ENCODE measurements at regions not wholly inside any gene's neighbourhood (a gene's known extent, or its start where the extent isn't known, plus 50 kb on each side); places are given as distances from the start of the nearest gene placed in this dataset.

- Histone ChIP-seq H3K36me3 (ENCODE audit: control insufficient read depth in 1 of 2, insufficient read depth in 2 of 2, low read length in 2 of 2) (no peaks in the 10 kb centered on the region), H3K27ac (ENCODE audit: low read length) (no peak overlapping the region), H3K9me3 (ENCODE audit: control insufficient read depth in 1 of 2, low read length in 2 of 2) (no peaks in the 10 kb centered on the region), H3K4me3 (ENCODE audit: low read depth in 1 of 2, low read length in 2 of 2) (no peak overlapping the region), H3K27me3 (ENCODE audit: low read depth, low read length) (peaks cover 5% of the 10 kb centered on the region), H3K4me1 (ENCODE audit: control insufficient read depth in 1 of 2, insufficient read depth in 2 of 2, low read length in 2 of 2) (peaks cover 0 to 5% of the 10 kb centered on the region in 2 donors)
Measured at GRCh38 chr14:100668352-100668751, 58.3 kb upstream of the DLK1 start.

- peaks cover 0 to 5% of the 10 kb centered on the region in 2 donors for H3K4me1 ChIP-seq (ENCODE audit: control insufficient read depth in 1 of 2, insufficient read depth in 2 of 2, low read length in 2 of 2)
- no peak overlapping the region for H3K27ac ChIP-seq (ENCODE audit: low read length)
- peaks cover 5% of the 10 kb centered on the region for H3K27me3 ChIP-seq (ENCODE audit: low read depth, low read length)
- H3K4me3 ChIP-seq (ENCODE audit: low read depth in 1 of 2, low read length in 2 of 2) = no peak overlapping the region
- H3K9me3 ChIP-seq (ENCODE audit: control insufficient read depth in 1 of 2, low read length in 2 of 2) = no peaks in the 10 kb centered on the region
- H3K36me3 ChIP-seq (ENCODE audit: control insufficient read depth in 1 of 2, insufficient read depth in 2 of 2, low read length in 2 of 2) = no peaks in the 10 kb centered on the region
Measured at GRCh38 chr14:100669011-100669412, 57.7 kb upstream of the DLK1 start.

- H3K4me1 ChIP-seq (ENCODE audit: control insufficient read depth in 1 of 2, insufficient read depth in 2 of 2, low read length in 2 of 2) = peaks cover 0 to 5% of the 10 kb centered on the region in 2 donors
- H3K27me3 ChIP-seq (ENCODE audit: low read depth, low read length) = peaks cover 5% of the 10 kb centered on the region
- H3K4me3 ChIP-seq (ENCODE audit: low read depth in 1 of 2, low read length in 2 of 2) = no peak overlapping the region
- no peaks in the 10 kb centered on the region for H3K9me3 ChIP-seq (ENCODE audit: control insufficient read depth in 1 of 2, low read length in 2 of 2)
- H3K27ac ChIP-seq (ENCODE audit: low read length) = no peak overlapping the region
- H3K36me3 ChIP-seq (ENCODE audit: control insufficient read depth in 1 of 2, insufficient read depth in 2 of 2, low read length in 2 of 2) = no peaks in the 10 kb centered on the region
Measured at GRCh38 chr14:100669468-100669867, 57.2 kb upstream of the DLK1 start.

GRCh38 chr14:100670017-100670752, 56.5 kb upstream of the DLK1 start:
- H3K36me3 ChIP-seq (ENCODE audit: control insufficient read depth in 1 of 2, insufficient read depth in 2 of 2, low read length in 2 of 2) = no peaks in the 10 kb centered on the region
- H3K9me3 ChIP-seq (ENCODE audit: control insufficient read depth in 1 of 2, low read length in 2 of 2) = no peaks in the 10 kb centered on the region
- H3K4me1 ChIP-seq (ENCODE audit: control insufficient read depth in 1 of 2, insufficient read depth in 2 of 2, low read length in 2 of 2) = peaks cover 0 to 5% of the 10 kb centered on the region in 2 donors
- H3K27ac ChIP-seq (ENCODE audit: low read length) = no peak overlapping the region
- peak overlapping the region in 1 of 2 donors; percentile 7 for H3K4me3 ChIP-seq (ENCODE audit: low read depth in 1 of 2, low read length in 2 of 2)
- H3K27me3 ChIP-seq (ENCODE audit: low read depth, low read length) = peaks cover 5% of the 10 kb centered on the region

GRCh38 chr14:100670753-100671049, 56.0 kb upstream of the DLK1 start:
- Histone ChIP-seq H3K4me3 (ENCODE audit: low read depth in 1 of 2, low read length in 2 of 2) (peak overlapping the region in 1 of 2 donors; percentile 7), H3K9me3 (ENCODE audit: control insufficient read depth in 1 of 2, low read length in 2 of 2) (no peaks in the 10 kb centered on the region), H3K36me3 (ENCODE audit: control insufficient read depth in 1 of 2, insufficient read depth in 2 of 2, low read length in 2 of 2) (no peaks in the 10 kb centered on the region), H3K27me3 (ENCODE audit: low read depth, low read length) (peaks cover 5% of the 10 kb centered on the region), H3K27ac (ENCODE audit: low read length) (no peak overlapping the region), H3K4me1 (ENCODE audit: control insufficient read depth in 1 of 2, insufficient read depth in 2 of 2, low read length in 2 of 2) (peaks cover 0 to 5% of the 10 kb centered on the region in 2 donors)

GRCh38 chr14:100671386-100671901, 55.2 kb upstream of the DLK1 start:
- Histone ChIP-seq H3K27ac (ENCODE audit: low read length) (no peak overlapping the region), H3K36me3 (ENCODE audit: control insufficient read depth in 1 of 2, insufficient read depth in 2 of 2, low read length in 2 of 2) (no peaks in the 10 kb centered on the region), H3K27me3 (ENCODE audit: low read depth, low read length) (peaks cover 5% of the 10 kb centered on the region), H3K4me1 (ENCODE audit: control insufficient read depth in 1 of 2, insufficient read depth in 2 of 2, low read length in 2 of 2) (peaks cover 4 to 9% of the 10 kb centered on the region in 2 donors), H3K4me3 (ENCODE audit: low read depth in 1 of 2, low read length in 2 of 2) (no peak overlapping the region), H3K9me3 (ENCODE audit: control insufficient read depth in 1 of 2, low read length in 2 of 2) (no peaks in the 10 kb centered on the region)

- no peak overlapping the region for H3K27ac ChIP-seq (ENCODE audit: low read length)
- H3K9me3 ChIP-seq (ENCODE audit: control insufficient read depth in 1 of 2, low read length in 2 of 2) = no peaks in the 10 kb centered on the region
- H3K27me3 ChIP-seq (ENCODE audit: low read depth, low read length) = peaks cover 5% of the 10 kb centered on the region
- H3K4me3 ChIP-seq (ENCODE audit: low read depth in 1 of 2, low read length in 2 of 2) = no peak overlapping the region
- no peaks in the 10 kb centered on the region for H3K36me3 ChIP-seq (ENCODE audit: control insufficient read depth in 1 of 2, insufficient read depth in 2 of 2, low read length in 2 of 2)
- peaks cover 8 to 12% of the 10 kb centered on the region in 2 donors for H3K4me1 ChIP-seq (ENCODE audit: control insufficient read depth in 1 of 2, insufficient read depth in 2 of 2, low read length in 2 of 2)
Measured at GRCh38 chr14:100671906-100672305, 54.8 kb upstream of the DLK1 start.

GRCh38 chr14:100673085-100673806, 53.4 kb upstream of the DLK1 start:
- no peaks in the 10 kb centered on the region for H3K9me3 ChIP-seq (ENCODE audit: control insufficient read depth in 1 of 2, low read length in 2 of 2)
- H3K36me3 ChIP-seq (ENCODE audit: control insufficient read depth in 1 of 2, insufficient read depth in 2 of 2, low read length in 2 of 2) = no peaks in the 10 kb centered on the region
- H3K27ac ChIP-seq (ENCODE audit: low read length) = no peak overlapping the region
- peaks cover 5% of the 10 kb centered on the region for H3K27me3 ChIP-seq (ENCODE audit: low read depth, low read length)
- H3K4me1 ChIP-seq (ENCODE audit: control insufficient read depth in 1 of 2, insufficient read depth in 2 of 2, low read length in 2 of 2) = peaks cover 19 to 21% of the 10 kb centered on the region in 2 donors
- no peak overlapping the region for H3K4me3 ChIP-seq (ENCODE audit: low read depth in 1 of 2, low read length in 2 of 2)

GRCh38 chr14:100673807-100674154, 52.9 kb upstream of the DLK1 start:
- Histone ChIP-seq H3K9me3 (ENCODE audit: control insufficient read depth in 1 of 2, low read length in 2 of 2) (no peaks in the 10 kb centered on the region), H3K27me3 (ENCODE audit: low read depth, low read length) (peaks cover 5% of the 10 kb centered on the region), H3K36me3 (ENCODE audit: control insufficient read depth in 1 of 2, insufficient read depth in 2 of 2, low read length in 2 of 2) (no peaks in the 10 kb centered on the region), H3K4me1 (ENCODE audit: control insufficient read depth in 1 of 2, insufficient read depth in 2 of 2, low read length in 2 of 2) (peaks cover 21 to 25% of the 10 kb centered on the region in 2 donors), H3K27ac (ENCODE audit: low read length) (no peak overlapping the region), H3K4me3 (ENCODE audit: low read depth in 1 of 2, low read length in 2 of 2) (no peak overlapping the region)

GRCh38 chr14:100674428-100674827, 52.3 kb upstream of the DLK1 start:
- no peaks in the 10 kb centered on the region for H3K36me3 ChIP-seq (ENCODE audit: control insufficient read depth in 1 of 2, insufficient read depth in 2 of 2, low read length in 2 of 2)
- H3K9me3 ChIP-seq (ENCODE audit: control insufficient read depth in 1 of 2, low read length in 2 of 2) = no peaks in the 10 kb centered on the region
- H3K27me3 ChIP-seq (ENCODE audit: low read depth, low read length) = peaks cover 5% of the 10 kb centered on the region
- peaks cover 23 to 31% of the 10 kb centered on the region in 2 donors for H3K4me1 ChIP-seq (ENCODE audit: control insufficient read depth in 1 of 2, insufficient read depth in 2 of 2, low read length in 2 of 2)
- H3K4me3 ChIP-seq (ENCODE audit: low read depth in 1 of 2, low read length in 2 of 2) = no peak overlapping the region
- no peak overlapping the region for H3K27ac ChIP-seq (ENCODE audit: low read length)

GRCh38 chr14:100674897-100675619, 51.6 kb upstream of the DLK1 start:
- Histone ChIP-seq H3K4me1 (ENCODE audit: control insufficient read depth in 1 of 2, insufficient read depth in 2 of 2, low read length in 2 of 2) (peaks cover 24 to 32% of the 10 kb centered on the region in 2 donors), H3K4me3 (ENCODE audit: low read depth in 1 of 2, low read length in 2 of 2) (no peak overlapping the region), H3K36me3 (ENCODE audit: control insufficient read depth in 1 of 2, insufficient read depth in 2 of 2, low read length in 2 of 2) (no peaks in the 10 kb centered on the region), H3K27ac (ENCODE audit: low read length) (no peak overlapping the region), H3K27me3 (ENCODE audit: low read depth, low read length) (peaks cover 5% of the 10 kb centered on the region), H3K9me3 (ENCODE audit: control insufficient read depth in 1 of 2, low read length in 2 of 2) (no peaks in the 10 kb centered on the region)
